ENCODE measurements at regions not wholly inside any gene's neighbourhood (a gene's known extent, or its start where the extent isn't known, plus 50 kb on each side); places are given as distances from the start of the nearest gene placed in this dataset.

DNA sequence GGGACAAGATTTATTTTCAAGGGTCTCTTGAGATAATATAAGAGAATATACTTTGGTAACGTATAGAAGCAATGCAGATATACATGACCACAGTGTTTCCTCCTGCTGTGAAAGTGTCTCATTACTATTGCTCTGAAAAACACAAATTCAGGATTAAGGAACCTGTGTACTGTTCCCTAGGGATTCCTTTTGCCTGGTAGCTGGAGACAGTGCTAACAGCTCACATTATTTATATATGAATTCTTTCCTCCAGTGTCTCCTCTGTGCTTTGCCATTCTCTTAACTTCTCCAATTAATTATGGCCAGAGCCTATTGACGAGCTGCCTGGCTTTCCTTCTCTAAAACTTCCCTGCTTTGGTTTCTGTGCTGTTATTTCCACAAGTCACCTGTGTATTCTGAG, 235.4 kb downstream of the OTOL1 start:
- TF ChIP-seq, protein P1, sequence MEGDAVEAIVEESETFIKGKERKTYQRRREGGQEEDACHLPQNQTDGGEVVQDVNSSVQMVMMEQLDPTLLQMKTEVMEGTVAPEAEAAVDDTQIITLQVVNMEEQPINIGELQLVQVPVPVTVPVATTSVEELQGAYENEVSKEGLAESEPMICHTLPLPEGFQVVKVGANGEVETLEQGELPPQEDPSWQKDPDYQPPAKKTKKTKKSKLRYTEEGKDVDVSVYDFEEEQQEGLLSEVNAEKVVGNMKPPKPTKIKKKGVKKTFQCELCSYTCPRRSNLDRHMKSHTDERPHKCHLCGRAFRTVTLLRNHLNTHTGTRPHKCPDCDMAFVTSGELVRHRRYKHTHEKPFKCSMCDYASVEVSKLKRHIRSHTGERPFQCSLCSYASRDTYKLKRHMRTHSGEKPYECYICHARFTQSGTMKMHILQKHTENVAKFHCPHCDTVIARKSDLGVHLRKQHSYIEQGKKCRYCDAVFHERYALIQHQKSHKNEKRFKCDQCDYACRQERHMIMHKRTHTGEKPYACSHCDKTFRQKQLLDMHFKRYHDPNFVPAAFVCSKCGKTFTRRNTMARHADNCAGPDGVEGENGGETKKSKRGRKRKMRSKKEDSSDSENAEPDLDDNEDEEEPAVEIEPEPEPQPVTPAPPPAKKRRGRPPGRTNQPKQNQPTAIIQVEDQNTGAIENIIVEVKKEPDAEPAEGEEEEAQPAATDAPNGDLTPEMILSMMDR (IDR thresholded peaks at IDR 0.05) = no peak
- TF ChIP-seq POLR2A (IDR thresholded peaks at IDR 0.05) = no peak
- no peak for TF ChIP-seq EP300 (IDR thresholded peaks at IDR 0.05)

Measured in tibial nerve (tissue), 4 donors.